ENCODE measurements at regions not wholly inside any gene's neighbourhood (a gene's known extent, or its start where the extent isn't known, plus 50 kb on each side); places are given as distances from the start of the nearest gene placed in this dataset.
"Not testable (repeated sequence)": the region's sequence is repeated elsewhere in the genome, so short reads cannot be mapped to it uniquely, and the experiment has no call there.

DNA sequence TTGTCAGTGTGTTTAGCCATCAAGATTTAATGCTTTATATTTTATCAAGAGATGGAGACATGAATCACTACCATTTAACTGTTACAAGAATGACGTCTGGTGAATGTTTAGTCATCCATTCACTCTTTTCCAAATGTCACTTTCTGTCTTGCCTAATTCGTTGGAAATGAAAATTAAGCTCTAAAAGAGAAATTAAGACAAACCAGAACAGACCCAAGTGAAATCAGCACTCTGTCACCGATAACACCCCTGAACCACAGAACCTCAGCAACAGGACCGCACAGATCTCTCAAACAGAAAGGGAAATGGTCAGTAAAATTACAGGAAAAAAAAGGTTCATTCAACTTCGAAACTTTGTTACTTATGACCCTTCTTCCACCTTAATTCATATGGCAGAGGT lies 320.9 kb downstream of the BCL2L11 start:
- FAIRE-seq; H3K9me3 ChIP-seq (replicated peaks; ENCODE audit: control insufficient read depth, insufficient read depth, low read length); CTCF ChIA-PET; POLR2A ChIA-PET; H3K4me1 ChIP-seq (ENCODE audit: control insufficient read depth, extremely low read depth, insufficient read depth, low read length); H3K27me3 ChIP-seq (ENCODE audit: control insufficient read depth in 2 of 2, insufficient read depth in 2 of 2, low read length in 2 of 2); H3K4me3 ChIP-seq (replicated peaks in 1 of 3; ENCODE audit: insufficient read depth in 1 of 3, low read depth in 1 of 3, low read length in 3 of 3); DNase-seq (ENCODE audit: low read depth, low spot score); H3K4me2 ChIP-seq (ENCODE audit: insufficient read depth, low read length); H3K27ac ChIP-seq (ENCODE audit: insufficient read depth, low read depth, low read length); H4K20me1 ChIP-seq (replicated peaks; ENCODE audit: control insufficient read depth, extremely low read depth, insufficient read depth, low read length); intact Hi-C loops (cut with micrococcal nuclease); H3K9me1 ChIP-seq (replicated peaks; ENCODE audit: control insufficient read depth, extremely low read depth, insufficient read depth, low read length); H3K9ac ChIP-seq (replicated peaks; ENCODE audit: extremely low read depth, insufficient read depth, low read length); dilution Hi-C loops (cut with MboI; ENCODE audit: extremely low pct_ligation_motif_present, low sequenced_read_pairs); H3K36me3 ChIP-seq (ENCODE audit: control insufficient read depth in 2 of 2, extremely low read depth in 1 of 2, insufficient read depth in 2 of 2, low read length in 2 of 2); BruUV-seq (replicated peaks); H2AFZ ChIP-seq (ENCODE audit: low read depth, low read length): not testable (repeated sequence)
- peaks cover 14% of the 10 kb centered on the region for H3K79me2 ChIP-seq (ENCODE audit: control insufficient read depth, insufficient read depth, low read length)

DNA sequence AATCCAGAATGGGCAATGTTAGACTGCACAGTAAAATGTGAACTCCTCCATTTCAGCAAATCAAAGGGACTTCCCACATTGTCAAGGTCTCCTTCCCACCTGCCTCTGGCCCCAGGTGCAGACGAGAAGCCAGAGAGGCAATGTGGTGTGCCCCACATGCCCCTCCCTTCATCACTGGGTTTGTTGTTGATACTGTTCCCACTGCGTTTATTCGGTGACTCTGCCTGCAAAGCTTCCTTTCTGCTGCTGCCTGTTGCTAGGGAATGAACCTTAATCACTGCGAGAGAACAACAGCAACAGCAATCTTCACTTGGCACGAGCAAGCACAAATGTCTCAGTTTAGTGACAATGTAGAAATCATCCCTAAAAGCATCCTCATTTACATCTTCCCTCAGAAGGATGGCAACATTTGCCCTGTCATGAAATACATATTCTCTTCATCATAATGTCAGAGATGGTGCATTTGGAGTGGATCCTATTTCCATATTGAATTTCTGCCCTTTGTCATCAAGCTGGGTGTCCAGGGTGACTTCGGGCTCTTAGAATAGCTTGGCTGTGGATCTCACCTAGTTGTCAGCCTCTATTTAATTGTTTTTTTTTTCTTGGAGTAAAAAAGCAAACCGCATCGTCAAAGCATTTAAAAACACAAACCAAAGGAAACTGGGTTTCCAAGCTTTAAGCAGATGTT lies 322.2 kb downstream of the BCL2L11 start:
- POLR2A ChIA-PET; dilution Hi-C loops (cut with MboI; ENCODE audit: extremely low pct_ligation_motif_present, low sequenced_read_pairs); CTCF ChIA-PET; H3K9me3 ChIP-seq (replicated peaks; ENCODE audit: control insufficient read depth, insufficient read depth, low read length); FAIRE-seq; H3K4me2 ChIP-seq (ENCODE audit: insufficient read depth, low read length); H3K4me1 ChIP-seq (ENCODE audit: control insufficient read depth, extremely low read depth, insufficient read depth, low read length); intact Hi-C loops (cut with micrococcal nuclease); H3K9me1 ChIP-seq (replicated peaks; ENCODE audit: control insufficient read depth, extremely low read depth, insufficient read depth, low read length); H4K20me1 ChIP-seq (replicated peaks; ENCODE audit: control insufficient read depth, extremely low read depth, insufficient read depth, low read length); H2AFZ ChIP-seq (ENCODE audit: low read depth, low read length); BruUV-seq (replicated peaks); H3K4me3 ChIP-seq (replicated peaks in 1 of 3; ENCODE audit: insufficient read depth in 1 of 3, low read depth in 1 of 3, low read length in 3 of 3); H3K36me3 ChIP-seq (ENCODE audit: control insufficient read depth in 2 of 2, extremely low read depth in 1 of 2, insufficient read depth in 2 of 2, low read length in 2 of 2); H3K27ac ChIP-seq (ENCODE audit: insufficient read depth, low read depth, low read length); H3K27me3 ChIP-seq (ENCODE audit: control insufficient read depth in 2 of 2, insufficient read depth in 2 of 2, low read length in 2 of 2); H3K9ac ChIP-seq (replicated peaks; ENCODE audit: extremely low read depth, insufficient read depth, low read length); DNase-seq (ENCODE audit: low read depth, low spot score): not testable (repeated sequence)
- H3K79me2 ChIP-seq (ENCODE audit: control insufficient read depth, insufficient read depth, low read length) = peaks cover 12% of the 10 kb centered on the region

DNA sequence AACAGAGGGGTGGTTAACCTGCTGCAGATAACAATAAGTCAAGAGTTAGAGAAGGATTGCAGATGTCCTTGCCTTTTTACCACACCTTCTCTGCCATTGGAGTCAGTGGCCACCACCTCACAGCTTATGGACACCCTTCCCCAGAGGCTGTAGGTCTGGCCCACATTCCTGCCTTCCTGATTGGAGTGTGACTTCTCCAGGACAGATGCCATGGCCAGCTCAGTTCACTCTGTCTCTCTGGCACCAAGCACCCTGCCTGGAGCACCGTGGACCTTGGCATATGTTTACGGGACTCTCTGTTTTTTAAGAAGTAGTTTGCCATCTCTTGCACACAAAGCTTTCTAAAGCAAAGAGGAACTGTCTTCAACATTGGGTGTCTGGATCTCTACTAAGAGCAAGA lies 323.8 kb downstream of the BCL2L11 start:
- H3K9me1 ChIP-seq (replicated peaks; ENCODE audit: control insufficient read depth, extremely low read depth, insufficient read depth, low read length); H2AFZ ChIP-seq (ENCODE audit: low read depth, low read length); BruUV-seq (replicated peaks); CTCF ChIA-PET; FAIRE-seq; H3K27ac ChIP-seq (ENCODE audit: insufficient read depth, low read depth, low read length); intact Hi-C loops (cut with micrococcal nuclease); POLR2A ChIA-PET; H3K4me1 ChIP-seq (ENCODE audit: control insufficient read depth, extremely low read depth, insufficient read depth, low read length); H3K36me3 ChIP-seq (ENCODE audit: control insufficient read depth in 2 of 2, extremely low read depth in 1 of 2, insufficient read depth in 2 of 2, low read length in 2 of 2); H4K20me1 ChIP-seq (replicated peaks; ENCODE audit: control insufficient read depth, extremely low read depth, insufficient read depth, low read length); H3K4me2 ChIP-seq (ENCODE audit: insufficient read depth, low read length); H3K27me3 ChIP-seq (ENCODE audit: control insufficient read depth in 2 of 2, insufficient read depth in 2 of 2, low read length in 2 of 2); H3K9ac ChIP-seq (replicated peaks; ENCODE audit: extremely low read depth, insufficient read depth, low read length); dilution Hi-C loops (cut with MboI; ENCODE audit: extremely low pct_ligation_motif_present, low sequenced_read_pairs); DNase-seq (ENCODE audit: low read depth, low spot score); H3K4me3 ChIP-seq (replicated peaks in 1 of 3; ENCODE audit: insufficient read depth in 1 of 3, low read depth in 1 of 3, low read length in 3 of 3); H3K9me3 ChIP-seq (replicated peaks; ENCODE audit: control insufficient read depth, insufficient read depth, low read length): not testable (repeated sequence)
- H3K79me2 ChIP-seq (ENCODE audit: control insufficient read depth, insufficient read depth, low read length) = peaks cover 16% of the 10 kb centered on the region

DNA sequence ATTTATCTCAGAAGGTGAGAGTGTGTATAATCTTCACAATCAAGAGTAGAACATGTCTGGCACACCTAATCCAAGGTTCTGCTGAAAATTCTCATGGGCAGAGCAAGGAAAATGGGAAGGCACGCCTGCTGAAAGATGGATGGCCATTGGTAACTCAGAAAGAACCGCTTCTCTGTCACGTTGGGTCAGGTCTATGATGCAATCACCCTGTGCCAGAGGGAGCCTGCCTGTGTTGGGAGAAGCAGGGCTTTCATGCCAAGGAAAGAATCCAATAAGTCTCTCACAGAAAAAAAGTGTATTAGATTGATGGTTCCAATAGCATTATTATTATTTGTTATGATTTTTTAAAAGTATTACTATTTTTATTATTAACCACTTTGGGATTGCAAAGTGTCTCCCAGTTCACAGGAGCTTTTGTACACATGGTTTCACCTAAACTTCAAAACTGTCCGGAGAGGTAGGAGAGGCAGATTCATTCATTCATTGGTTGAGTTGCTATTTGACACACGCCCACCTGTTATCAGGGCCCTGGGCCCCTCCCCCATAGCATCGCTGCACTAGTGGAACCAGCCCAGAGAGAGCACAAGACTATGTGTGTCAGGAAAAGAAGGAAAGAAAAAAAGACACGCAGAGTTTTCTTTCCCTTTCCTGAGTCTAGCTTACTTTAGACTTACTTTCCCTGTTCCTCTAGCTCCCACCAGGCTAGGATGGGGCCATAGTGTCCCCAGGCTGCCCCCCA lies 324.6 kb downstream of the BCL2L11 start:
- H3K4me2 ChIP-seq (ENCODE audit: insufficient read depth, low read length); H3K27ac ChIP-seq (ENCODE audit: insufficient read depth, low read depth, low read length); BruUV-seq (replicated peaks); H3K9me3 ChIP-seq (replicated peaks; ENCODE audit: control insufficient read depth, insufficient read depth, low read length); H3K9ac ChIP-seq (replicated peaks; ENCODE audit: extremely low read depth, insufficient read depth, low read length); H2AFZ ChIP-seq (ENCODE audit: low read depth, low read length); intact Hi-C loops (cut with micrococcal nuclease); H3K36me3 ChIP-seq (ENCODE audit: control insufficient read depth in 2 of 2, extremely low read depth in 1 of 2, insufficient read depth in 2 of 2, low read length in 2 of 2); dilution Hi-C loops (cut with MboI; ENCODE audit: extremely low pct_ligation_motif_present, low sequenced_read_pairs); DNase-seq (ENCODE audit: low read depth, low spot score); H3K27me3 ChIP-seq (ENCODE audit: control insufficient read depth in 2 of 2, insufficient read depth in 2 of 2, low read length in 2 of 2); FAIRE-seq; H3K4me3 ChIP-seq (replicated peaks in 1 of 3; ENCODE audit: insufficient read depth in 1 of 3, low read depth in 1 of 3, low read length in 3 of 3); H3K9me1 ChIP-seq (replicated peaks; ENCODE audit: control insufficient read depth, extremely low read depth, insufficient read depth, low read length); CTCF ChIA-PET; H3K4me1 ChIP-seq (ENCODE audit: control insufficient read depth, extremely low read depth, insufficient read depth, low read length); POLR2A ChIA-PET; H4K20me1 ChIP-seq (replicated peaks; ENCODE audit: control insufficient read depth, extremely low read depth, insufficient read depth, low read length): not testable (repeated sequence)
- H3K79me2 ChIP-seq (ENCODE audit: control insufficient read depth, insufficient read depth, low read length) = peaks cover 19% of the 10 kb centered on the region
